ENCODE measurements at regions not wholly inside any gene's neighbourhood (a gene's known extent, or its start where the extent isn't known, plus 50 kb on each side); places are given as distances from the start of the nearest gene placed in this dataset.

DNA sequence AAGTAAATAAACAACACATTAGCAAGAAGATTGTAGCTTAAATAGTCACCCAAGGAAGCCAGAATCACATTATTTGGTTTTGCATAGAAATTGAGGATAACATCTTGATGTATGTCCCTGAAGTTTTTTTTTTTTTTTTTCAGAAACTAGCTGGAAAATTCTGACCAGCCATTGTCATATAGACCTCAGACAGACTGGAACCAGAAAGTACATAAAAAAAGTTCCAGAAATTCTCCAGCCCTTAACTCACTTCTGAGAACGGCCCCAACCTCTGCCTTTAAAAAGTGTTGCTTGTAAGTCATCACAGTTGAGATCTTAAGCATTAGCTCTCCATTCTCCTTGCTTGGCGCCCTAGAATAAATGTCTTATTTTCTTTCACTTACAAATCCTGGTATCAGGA lies 350.5 kb downstream of the CCDC85A start:
- TF ChIP-seq, protein P1, sequence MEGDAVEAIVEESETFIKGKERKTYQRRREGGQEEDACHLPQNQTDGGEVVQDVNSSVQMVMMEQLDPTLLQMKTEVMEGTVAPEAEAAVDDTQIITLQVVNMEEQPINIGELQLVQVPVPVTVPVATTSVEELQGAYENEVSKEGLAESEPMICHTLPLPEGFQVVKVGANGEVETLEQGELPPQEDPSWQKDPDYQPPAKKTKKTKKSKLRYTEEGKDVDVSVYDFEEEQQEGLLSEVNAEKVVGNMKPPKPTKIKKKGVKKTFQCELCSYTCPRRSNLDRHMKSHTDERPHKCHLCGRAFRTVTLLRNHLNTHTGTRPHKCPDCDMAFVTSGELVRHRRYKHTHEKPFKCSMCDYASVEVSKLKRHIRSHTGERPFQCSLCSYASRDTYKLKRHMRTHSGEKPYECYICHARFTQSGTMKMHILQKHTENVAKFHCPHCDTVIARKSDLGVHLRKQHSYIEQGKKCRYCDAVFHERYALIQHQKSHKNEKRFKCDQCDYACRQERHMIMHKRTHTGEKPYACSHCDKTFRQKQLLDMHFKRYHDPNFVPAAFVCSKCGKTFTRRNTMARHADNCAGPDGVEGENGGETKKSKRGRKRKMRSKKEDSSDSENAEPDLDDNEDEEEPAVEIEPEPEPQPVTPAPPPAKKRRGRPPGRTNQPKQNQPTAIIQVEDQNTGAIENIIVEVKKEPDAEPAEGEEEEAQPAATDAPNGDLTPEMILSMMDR (IDR thresholded peaks at IDR 0.05), result no peak
- TF ChIP-seq POLR2AphosphoS5 (IDR thresholded peaks at IDR 0.05; ENCODE audit: low read depth, low read length) (no peak), TCF7L2 (IDR thresholded peaks at IDR 0.05; ENCODE audit: low read depth, low read length) (no peak)

Data from Panc1 (cell line).